Calu3 (cell line): ENCODE measurements at regions not wholly inside any gene's neighbourhood (a gene's known extent, or its start where the extent isn't known, plus 50 kb on each side); places are given as distances from the start of the nearest gene placed in this dataset.

Experiments used
- BruUV-seq: library from RNA; stranded (reverse); fragments of 400-500 nt; replicated peaks from 2 replicates; lab custom pipeline; 2021; lab: Mats Ljungman, UMichigan
- CTCF ChIA-PET: fragments of 300-600 bp; sonication (Branson Sonifier 250); formaldehyde crosslinking; loops from one replicate; lab custom pipeline; 2022; ENCODE audit warnings: antibody characterized with exemption; lab: Charles Lee
- DNase-seq: peaks from one replicate; pipeline ENCODE4 v3.0.0; 2022
- H3K27ac Mint-ChIP-seq: one replicate; pipeline ENCODE4 v1.8.0; 2022; ENCODE audit warnings: mixed read lengths; ENCODE audit not compliant: unreplicated experiment
- H3K27me3 Mint-ChIP-seq: one replicate; pipeline ENCODE4 v1.8.0; 2022; ENCODE audit warnings: mixed read lengths; ENCODE audit not compliant: unreplicated experiment
- H3K36me3 Mint-ChIP-seq: one replicate; pipeline ENCODE4 v1.8.0; 2022; ENCODE audit warnings: mild to moderate bottlenecking, moderate library complexity, mixed read lengths; ENCODE audit not compliant: insufficient read depth, unreplicated experiment
- H3K4me1 Mint-ChIP-seq: one replicate; pipeline ENCODE4 v1.8.0; 2022; ENCODE audit warnings: mild to moderate bottlenecking, low read depth, mixed read lengths; ENCODE audit not compliant: unreplicated experiment
- H3K4me3 Mint-ChIP-seq: one replicate; pipeline ENCODE4 v1.8.0; 2022; ENCODE audit warnings: mild to moderate bottlenecking, low read depth, moderate library complexity, mixed read lengths; ENCODE audit not compliant: unreplicated experiment
- H3K9me3 Mint-ChIP-seq: one replicate; pipeline ENCODE4 v1.8.0; 2022; ENCODE audit warnings: low read depth, mixed read lengths; ENCODE audit not compliant: unreplicated experiment
- intact Hi-C: fragments of 100-400 bp; cut with micrococcal nuclease; formaldehyde crosslinking; loops from one replicate; pipeline ENCODE4 v1.10.0; 2022; ENCODE audit not compliant: unreplicated experiment
- TF ChIP-seq, protein P1 (sequence below): fragments of 200-600 bp; IDR thresholded peaks from one replicate; pipeline ENCODE4 v1.8.0; 2022; ENCODE audit warnings: antibody characterized with exemption; ENCODE audit not compliant: unreplicated experiment

DNA sequence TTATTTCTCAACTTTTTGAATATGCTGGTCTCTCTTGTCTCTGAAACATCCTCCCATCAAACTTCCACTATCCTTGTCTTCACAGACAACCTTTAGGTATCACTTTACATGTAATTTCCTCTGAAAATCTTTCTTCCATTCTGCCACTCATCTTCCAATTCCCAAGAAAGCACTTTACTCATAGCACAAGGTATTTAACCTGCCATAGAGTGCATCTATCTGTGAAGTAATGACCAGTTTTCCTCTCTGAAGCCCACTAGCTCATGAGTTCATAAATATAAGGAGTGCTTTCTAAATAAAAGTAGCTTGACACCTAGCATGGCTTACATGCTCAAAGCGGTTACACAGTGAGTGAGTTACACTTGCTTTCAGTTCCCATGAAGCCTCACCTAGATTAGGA, 160.7 kb upstream of the CMC1 start:
- H3K9me3 Mint-ChIP-seq, result peaks cover 4% of the 10 kb centered on the region
- BruUV-seq, result no TSS peak
- no peak overlapping the region for H3K4me3 Mint-ChIP-seq
- no peaks in the 10 kb centered on the region for H3K4me1 Mint-ChIP-seq
- CTCF ChIA-PET, result no interaction called here
- no peaks in the 10 kb centered on the region for H3K27me3 Mint-ChIP-seq
- DNase-seq, result no peak
- intact Hi-C loops, result no loop called here
- H3K27ac Mint-ChIP-seq, result no peak overlapping the region
- no peaks in the 10 kb centered on the region for H3K36me3 Mint-ChIP-seq
- TF ChIP-seq, protein P1, sequence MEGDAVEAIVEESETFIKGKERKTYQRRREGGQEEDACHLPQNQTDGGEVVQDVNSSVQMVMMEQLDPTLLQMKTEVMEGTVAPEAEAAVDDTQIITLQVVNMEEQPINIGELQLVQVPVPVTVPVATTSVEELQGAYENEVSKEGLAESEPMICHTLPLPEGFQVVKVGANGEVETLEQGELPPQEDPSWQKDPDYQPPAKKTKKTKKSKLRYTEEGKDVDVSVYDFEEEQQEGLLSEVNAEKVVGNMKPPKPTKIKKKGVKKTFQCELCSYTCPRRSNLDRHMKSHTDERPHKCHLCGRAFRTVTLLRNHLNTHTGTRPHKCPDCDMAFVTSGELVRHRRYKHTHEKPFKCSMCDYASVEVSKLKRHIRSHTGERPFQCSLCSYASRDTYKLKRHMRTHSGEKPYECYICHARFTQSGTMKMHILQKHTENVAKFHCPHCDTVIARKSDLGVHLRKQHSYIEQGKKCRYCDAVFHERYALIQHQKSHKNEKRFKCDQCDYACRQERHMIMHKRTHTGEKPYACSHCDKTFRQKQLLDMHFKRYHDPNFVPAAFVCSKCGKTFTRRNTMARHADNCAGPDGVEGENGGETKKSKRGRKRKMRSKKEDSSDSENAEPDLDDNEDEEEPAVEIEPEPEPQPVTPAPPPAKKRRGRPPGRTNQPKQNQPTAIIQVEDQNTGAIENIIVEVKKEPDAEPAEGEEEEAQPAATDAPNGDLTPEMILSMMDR, result no peak

DNA sequence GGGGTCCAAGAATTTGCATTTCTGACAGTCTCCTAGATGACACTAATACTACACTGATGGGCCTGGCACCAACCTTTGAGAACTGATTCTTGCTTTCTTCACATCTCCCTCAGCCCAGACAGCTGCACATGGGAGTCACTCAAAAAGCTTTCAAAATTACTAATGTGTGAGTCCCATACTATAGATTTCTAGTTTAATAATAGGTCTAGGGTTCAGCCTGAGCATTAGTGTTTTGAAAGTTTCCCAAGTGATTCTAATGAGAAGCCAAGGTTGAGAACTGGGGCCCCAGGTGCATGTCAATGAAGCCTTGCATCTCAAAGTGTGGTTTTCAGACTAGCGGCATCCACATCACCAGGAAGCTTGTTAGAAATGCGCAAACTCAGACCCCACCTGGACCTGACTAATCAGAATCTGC, 159.9 kb upstream of the CMC1 start:
- BruUV-seq, result no TSS peak

DNA sequence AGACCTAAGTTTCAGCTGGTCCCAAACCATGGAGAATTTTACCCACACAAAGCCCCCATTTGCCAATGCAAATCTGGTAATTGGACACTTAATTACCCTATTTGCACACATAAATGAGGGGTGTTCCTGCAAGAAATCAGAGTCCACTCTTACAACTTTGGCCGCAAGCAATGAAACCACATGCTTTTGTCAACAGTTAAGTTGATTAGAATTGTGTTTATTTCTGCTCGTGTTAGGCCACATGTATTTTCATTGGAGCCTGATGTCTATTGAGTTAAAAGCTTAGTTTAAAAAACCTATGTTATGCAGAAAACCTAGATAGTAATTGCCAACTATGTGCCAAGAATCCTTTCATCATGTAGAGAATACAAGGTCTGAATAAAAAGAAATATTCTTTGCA, 153.8 kb upstream of the CMC1 start:
- CTCF ChIA-PET, result no interaction called here
- Mint-ChIP-seq H3K4me1 (no peaks in the 10 kb centered on the region), H3K36me3 (no peaks in the 10 kb centered on the region), H3K27me3 (no peaks in the 10 kb centered on the region), H3K4me3 (no peak overlapping the region), H3K9me3 (no peaks in the 10 kb centered on the region), H3K27ac (no peak overlapping the region)
- intact Hi-C loops, result no loop called here
- no peak for DNase-seq
- TF ChIP-seq, protein P1, result no peak
- BruUV-seq, result no TSS peak

More for the DNA sequence above, 159.9 kb upstream of the CMC1 start:
- Mint-ChIP-seq H3K4me3 (no peak overlapping the region), H3K4me1 (no peaks in the 10 kb centered on the region), H3K27ac (no peak overlapping the region), H3K9me3 (peaks cover 3% of the 10 kb centered on the region), H3K27me3 (no peaks in the 10 kb centered on the region), H3K36me3 (no peaks in the 10 kb centered on the region)
- intact Hi-C loops, result no loop called here
- no peak for DNase-seq
- TF ChIP-seq, protein P1, result no peak
- CTCF ChIA-PET, result interaction anchor here (0.6 to 0.7 kb wide), 2 partner anchors 28 to 80 kb away, joined by 3 read pairs; no protein-coding TSS in a partner anchor

DNA sequence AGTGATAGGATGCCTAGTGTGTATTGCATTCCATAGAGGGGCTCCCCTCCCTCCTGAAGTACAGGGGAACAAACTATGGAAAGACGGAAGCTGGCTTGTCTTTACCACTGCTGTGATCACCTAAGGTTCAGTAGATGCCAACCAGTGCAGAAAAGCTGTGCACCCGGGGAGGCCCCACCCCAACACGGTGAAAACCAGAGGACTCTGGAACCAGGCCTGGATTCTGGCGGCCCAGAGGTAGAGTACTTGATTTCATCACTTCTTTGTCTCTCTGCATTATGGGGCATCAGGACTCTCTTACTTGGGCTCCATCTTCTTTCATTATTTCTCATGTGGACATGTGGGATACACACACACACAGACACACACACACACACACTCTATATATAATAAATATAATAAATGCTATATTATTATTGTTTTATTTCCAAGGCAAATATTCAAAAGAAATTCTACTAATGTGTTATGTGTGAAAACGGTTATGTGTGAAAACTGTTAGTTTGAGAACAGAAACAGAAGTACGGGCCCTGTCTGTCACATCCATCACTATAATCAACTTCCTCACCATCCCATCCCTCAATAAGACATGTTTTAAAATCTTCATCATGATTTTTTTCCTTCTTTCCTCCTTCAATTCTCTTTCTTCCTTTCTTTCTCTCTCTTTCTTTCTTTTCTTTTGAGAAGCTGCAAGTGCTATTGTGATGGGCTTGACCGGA, 152.4 kb upstream of the CMC1 start:
- no peak for DNase-seq
- intact Hi-C loops, result no loop called here
- no peak overlapping the region for H3K4me3 Mint-ChIP-seq
- no peak overlapping the region for H3K27ac Mint-ChIP-seq
- no peaks in the 10 kb centered on the region for H3K36me3 Mint-ChIP-seq
- CTCF ChIA-PET, result no interaction called here
- H3K27me3 Mint-ChIP-seq, result no peaks in the 10 kb centered on the region
- peaks cover 2% of the 10 kb centered on the region for H3K9me3 Mint-ChIP-seq
- H3K4me1 Mint-ChIP-seq, result no peaks in the 10 kb centered on the region
- TF ChIP-seq, protein P1, result no peak
- no TSS peak for BruUV-seq
